GM21381 (cell line): ENCODE measurements at regions not wholly inside any gene's neighbourhood (a gene's known extent, or its start where the extent isn't known, plus 50 kb on each side); places are given as distances from the start of the nearest gene placed in this dataset.

Experiments used
- ATAC-seq: cut with Tn5 transposase; IDR thresholded peaks from one replicate; pipeline ENCODE4 v1.9.1; 2021; ENCODE audit warnings: mild to moderate bottlenecking, moderate library complexity; ENCODE audit not compliant: unreplicated experiment

DNA sequence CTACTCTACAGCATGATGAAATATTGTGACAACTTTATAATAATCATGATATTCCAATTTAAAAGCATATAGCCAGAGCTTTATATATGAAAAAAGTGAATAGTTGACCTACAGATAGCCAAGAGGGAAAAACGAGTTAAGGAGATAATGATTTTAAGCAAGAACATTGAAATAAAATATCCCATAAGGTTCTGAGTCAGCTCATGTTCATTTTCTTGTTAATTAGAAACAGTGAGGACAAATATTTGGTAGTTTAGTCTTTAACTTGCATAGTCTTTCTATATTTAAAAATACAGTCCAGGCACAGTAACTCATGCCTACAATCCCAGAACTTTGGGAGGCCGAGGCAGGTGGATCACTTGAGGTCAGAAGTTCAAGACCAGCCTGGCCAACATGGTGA lies 55.8 kb upstream of the CDH6 start:
- no peak for ATAC-seq

DNA sequence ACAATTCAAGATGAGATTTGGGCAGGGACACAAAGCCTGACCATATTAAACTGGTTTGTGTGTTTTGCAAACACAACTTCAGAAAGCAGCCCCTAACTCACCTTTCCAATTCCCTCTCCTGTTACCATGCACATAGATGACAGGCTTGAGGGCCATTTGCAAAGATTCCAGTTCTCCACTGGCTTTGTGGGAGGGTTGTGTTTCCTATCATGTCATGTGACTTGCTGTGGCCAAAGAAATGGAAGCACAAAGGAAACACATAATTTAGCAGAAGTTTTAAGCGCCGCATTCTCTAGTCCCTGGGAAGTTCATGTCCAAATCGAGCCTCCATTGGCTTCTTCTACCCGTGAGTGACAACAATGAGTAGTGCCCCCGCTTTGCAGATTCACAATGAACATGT lies 57.9 kb upstream of the CDH6 start:
- no peak for ATAC-seq

DNA sequence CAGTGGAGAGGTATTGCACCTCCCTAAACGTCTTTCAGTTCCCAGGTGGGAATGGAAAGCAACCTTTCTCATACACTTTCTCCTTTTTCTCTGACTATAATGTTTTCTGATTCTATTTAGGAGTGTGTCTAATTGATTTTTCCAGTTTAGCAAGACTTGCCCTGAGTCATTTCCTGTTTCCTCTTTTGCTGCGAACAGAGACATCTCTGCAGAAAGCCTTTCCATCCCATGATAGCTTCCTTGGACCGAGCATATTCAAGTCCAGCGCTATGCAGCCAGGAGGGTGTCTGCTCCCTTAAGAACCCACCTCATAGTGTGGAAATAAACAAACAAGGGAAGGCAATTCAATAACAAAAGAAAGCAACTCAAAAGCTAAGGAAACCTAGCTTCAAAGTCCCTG lies 60.0 kb upstream of the CDH6 start:
- ATAC-seq: no peak

DNA sequence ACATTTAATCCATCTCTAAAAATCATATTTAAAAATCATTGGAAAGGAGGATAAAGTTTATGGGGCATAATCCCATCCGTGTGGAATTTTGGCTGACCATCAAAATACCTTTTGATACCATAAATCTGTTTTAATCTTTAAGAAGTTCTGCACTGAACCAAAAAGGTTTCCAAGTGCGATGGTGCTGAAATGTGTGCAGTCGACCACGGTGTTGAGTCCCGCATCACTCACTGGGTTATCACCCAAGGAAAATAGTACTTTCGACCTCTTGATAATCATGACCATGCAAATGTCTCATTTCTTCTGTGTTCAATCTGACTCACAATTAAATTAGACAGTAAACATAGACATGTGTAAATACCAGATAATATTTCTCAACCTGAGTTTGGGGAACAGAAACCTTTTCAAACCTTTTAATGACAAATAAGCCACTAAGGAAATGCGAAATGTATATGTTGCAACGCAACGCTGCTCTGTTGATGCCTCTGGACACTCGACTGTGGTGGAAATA lies 62.0 kb upstream of the CDH6 start:
- ATAC-seq: no peak

DNA sequence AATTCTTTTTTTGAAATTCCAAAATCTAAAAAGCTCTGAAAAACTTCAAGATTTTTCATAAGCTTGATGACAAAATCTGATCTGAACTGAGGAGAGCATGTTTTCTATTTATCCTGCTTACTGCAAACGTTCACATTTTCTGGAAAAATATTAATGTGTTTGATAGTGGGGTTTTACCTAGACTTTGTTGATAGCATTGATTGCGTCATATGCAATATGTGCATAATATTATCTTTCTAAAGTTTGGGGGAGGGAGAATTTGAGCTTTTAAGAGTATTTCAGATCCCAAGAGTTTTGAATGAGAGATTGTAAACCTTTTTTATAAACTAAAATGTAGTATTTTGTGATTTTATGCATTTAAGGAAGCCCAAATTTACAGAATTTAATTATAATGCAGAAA lies 62.8 kb upstream of the CDH6 start:
- no peak for ATAC-seq

DNA sequence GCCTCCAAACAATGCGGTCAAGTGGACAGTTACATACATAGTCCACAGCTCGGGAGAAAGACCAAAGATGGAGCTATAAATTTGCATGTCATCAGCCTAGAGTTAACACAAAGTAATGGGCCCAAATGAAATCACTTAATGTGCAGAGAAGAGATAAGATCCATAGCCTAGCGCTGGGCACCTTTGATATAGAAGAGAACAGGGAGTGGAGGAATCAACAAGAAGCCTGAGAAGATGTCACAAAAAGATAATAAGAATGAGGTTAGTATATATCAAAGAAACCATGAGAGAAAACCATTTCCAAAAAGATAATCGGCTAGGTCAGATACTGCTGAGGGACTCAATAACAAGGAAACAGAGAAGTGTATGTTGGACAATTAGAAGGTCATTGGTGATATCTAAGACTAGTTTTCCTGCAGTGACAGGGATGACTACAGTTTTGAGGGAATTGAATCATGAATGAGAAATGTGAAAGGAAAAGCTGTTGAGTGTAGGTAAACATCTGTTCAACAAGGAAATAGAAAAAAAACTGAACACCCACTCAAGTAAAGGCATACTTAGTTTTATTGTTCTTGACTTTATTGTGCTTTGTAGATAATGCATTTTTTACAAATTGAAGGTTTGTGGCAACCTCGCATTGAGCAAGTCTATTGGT lies 68.7 kb upstream of the CDH6 start:
- ATAC-seq: no peak

DNA sequence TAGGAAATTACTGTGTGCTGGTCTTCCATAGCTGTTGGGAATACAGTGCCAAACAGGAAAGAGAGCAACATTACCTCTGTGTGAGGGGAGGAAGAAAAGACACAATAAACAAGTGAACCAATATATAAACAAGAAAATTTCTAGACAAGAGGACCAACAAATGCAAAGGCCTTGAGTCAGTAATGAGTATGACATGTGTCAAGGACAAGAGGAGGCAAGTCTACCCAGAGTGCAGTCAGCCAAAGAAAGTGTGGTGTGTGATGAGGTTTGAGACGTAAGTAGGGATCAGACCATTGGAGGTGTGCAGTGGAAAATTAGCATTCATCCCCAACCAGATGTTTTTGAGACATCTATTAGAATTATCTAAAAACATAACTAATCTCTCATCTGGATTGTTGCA lies 69.5 kb upstream of the CDH6 start:
- no peak for ATAC-seq

DNA sequence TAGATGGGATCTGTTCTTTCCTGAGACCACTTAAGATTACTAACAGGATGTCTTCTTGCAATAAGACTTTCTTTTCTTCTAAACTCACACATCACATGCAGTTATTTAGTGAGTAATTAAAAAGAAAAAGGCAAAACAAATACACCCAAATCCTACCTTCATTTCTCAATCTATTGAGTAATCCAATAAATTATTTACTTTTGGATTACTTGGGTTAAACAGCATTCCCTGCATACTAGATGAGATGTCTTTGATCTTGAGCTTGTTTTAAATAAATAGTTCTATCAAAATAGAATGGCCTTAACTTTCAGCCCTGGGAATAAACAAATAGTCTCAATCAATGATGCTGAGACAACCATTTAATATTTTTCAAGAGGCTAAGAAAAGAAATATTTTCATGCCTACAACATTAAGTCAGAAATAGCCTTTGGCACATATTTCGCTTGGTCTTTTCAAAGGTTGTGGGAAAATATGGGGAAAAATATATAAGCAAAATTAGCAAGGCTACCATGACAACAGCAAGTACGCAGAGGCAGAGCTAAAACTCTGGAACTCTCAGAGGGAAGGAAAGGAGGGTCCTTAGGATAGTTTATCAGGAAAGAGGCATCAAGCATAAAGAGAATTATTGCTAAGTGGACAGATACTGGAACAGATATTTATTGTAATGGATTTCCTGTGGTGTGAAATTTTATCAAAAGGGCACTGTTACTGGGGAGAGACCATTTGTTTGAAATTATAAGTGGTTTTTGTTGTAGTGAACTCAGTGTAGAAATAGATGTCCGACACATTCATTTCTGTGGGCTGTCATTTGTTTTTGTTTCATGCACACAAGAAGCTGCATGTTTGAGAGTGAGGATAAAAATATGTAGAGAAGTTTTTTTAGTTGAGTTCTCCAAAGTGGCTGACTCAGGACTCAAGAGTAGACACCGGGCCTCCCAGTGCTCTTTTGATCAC lies 70.2 kb upstream of the CDH6 start:
- no peak for ATAC-seq

DNA sequence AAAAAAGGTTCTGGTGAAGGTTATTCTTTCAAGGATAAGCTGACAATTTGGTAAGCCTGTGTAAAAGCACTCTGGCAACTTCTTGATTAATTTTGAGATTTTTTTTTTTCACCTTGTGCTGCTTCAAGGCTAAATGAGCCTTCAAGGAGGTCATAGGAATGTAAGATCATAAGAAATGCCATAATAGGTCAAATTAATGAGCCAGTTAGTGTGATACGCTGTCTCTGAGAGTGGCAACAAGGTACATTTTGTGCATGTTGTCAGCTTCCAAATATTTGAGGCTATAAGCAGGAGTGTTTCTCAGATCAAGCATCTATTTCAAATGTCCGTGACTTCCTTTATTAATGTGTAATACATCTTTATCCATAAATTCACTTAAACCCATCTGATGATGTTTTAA lies 72.3 kb upstream of the CDH6 start:
- no peak for ATAC-seq

DNA sequence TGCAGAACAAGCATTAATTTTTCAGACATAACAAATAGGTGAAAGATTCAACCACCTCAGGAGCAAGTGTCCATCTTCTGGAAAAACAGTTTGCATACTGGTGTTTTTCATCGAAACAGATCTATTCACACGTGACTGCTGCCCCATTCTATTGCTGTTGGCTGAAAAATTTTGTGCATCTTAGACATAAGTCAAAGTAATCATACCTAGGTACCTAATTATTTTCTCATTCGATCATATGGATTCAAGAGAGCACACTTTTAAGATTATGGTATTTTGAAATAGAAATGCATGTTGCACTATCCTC lies 72.9 kb upstream of the CDH6 start:
- ATAC-seq: no peak

DNA sequence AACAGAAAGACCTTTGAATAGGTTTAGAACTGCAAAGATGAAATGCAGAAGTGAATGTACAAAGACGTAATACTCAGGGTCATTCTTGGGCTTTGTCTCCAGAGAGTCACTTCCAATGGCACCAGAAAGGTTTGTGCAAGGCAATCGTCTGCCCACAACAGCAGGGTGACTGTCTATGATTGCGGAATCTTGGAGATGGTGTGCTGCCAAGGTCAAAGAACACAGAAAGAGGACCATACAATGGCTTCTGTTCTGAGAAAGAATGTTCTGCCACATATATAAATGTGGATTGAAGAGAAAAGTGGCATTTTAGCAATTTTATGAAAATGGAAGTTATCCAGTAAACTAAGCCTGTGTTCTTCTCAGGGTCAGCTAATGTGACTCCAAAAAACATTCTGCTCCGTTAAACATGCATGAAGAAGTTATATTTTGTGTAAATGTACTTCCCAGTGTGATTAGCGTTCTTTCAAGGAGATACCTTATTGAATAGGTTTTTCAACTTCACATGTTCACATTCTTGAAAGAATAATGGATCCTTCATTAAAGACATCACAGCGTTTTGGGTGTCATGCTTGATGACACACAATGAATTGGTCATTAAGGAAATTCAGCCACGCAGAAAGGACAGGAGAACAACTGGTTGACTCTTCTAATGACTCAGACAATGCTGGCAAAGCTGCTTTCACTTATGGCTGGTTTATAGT lies 73.4 kb upstream of the CDH6 start:
- no peak for ATAC-seq

DNA sequence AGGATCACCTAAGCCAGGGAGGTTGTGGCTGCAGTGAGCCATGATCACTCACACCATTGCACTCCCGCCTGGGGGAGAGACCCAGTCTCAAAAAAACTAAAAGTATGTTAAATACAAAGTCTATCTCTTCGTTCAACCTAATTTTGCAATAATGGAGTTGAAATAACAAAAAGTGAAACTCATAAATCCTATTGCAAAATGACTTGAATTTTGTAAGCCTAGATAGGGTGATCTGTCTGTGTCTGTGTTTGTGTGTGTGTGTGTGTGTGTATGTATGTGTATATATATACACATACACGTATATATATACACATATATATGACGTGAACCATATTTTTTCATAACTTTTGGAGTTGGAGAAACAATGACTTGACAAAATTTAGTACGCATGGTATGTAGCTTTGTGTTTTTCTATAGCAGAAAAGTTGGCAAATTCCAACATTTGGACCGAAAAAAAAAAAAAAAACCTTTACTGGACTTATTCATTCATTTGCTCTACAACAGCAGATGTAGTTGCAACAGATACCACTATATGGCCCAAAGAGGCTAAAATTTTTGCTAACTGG lies 76.9 kb upstream of the CDH6 start:
- no peak for ATAC-seq

DNA sequence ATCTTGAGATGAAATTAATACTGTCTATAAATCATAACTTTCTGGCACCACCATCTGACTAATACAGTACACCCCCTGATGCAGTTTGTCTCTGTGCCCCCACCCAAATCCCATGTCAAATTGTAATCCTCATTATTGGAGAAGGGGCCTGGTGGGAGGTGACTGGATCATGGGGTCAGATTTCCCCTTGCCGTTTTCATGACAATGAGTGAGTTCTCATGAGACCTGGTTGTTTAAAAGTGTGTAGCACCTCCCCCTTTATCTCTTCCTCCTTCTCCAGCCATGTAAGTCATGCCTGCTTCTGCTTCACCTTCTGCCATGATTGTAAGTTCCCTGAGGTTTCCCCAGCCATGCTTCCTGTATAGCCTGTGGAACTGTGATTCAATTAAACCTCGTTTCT lies 78.7 kb upstream of the CDH6 start:
- ATAC-seq: no peak

DNA sequence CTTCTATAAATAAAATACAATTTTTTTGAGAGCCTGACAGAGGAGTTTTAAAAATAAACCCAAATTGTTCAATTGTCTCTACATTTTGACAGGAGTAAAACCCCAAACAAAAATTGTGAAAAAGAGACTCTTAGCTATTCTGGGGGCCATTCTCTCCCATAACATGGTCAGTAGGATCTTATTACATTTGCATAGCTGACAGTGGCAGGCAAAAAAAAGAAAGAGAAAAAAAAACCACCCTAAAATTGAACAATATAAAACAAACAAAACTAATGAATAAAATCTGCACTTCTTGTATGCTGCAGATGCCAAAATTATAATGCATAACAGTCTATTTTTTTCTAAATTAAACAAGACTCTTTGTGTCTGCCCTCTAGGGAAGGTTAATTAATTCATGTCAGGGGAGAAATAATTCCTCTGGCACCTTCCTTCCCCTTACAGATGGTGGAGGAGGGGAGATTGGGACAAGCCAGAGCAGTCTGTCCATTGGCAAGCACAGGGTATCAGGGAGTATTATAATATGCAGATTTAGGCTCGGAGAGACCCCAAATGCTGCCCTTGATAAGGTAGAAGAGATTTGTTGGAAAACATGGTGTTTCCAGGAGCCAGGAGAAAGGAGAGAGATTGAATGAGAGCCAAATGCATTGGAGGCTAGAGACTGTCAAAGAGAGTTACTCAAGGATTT lies 79.7 kb upstream of the CDH6 start:
- ATAC-seq: no peak

DNA sequence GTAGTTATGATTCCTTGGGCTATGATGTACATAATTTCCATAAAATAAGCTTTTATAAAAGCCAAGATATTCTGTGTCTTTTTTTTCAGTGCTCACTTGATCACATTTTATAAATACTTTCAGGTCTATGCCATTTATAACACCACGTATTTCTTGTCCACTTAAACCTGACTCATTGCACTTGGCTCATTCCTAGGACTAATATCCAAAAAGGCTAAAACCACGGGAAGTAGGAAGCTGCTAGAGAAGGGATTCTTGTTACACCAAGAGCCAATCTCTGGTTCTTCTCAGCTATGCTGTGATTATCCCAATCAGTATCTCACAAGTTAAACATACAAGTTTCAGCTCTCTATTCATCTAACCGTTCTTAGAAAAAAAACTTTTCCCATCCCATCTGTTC lies 80.4 kb upstream of the CDH6 start:
- no peak for ATAC-seq

DNA sequence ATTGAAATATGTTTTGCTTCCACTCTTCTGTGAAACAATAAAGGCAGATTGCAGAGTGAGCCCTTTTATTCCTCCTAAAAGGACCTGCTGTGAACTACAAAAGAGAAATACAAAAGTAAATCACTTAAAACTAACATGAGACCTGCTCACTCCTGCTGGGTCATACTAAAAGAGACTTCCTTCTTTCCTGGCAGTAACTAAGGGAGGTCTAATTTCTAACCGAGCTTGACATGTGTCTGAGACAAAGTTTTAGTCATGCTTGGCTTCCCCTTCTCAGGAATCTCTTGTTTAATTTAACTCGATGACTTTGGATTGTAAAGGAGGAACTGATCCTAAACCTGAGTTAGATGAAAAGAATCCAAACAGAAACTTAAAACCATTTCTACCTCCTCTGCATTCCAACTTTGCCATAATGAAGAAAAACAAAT lies 86.4 kb upstream of the CDH6 start:
- no peak for ATAC-seq

DNA sequence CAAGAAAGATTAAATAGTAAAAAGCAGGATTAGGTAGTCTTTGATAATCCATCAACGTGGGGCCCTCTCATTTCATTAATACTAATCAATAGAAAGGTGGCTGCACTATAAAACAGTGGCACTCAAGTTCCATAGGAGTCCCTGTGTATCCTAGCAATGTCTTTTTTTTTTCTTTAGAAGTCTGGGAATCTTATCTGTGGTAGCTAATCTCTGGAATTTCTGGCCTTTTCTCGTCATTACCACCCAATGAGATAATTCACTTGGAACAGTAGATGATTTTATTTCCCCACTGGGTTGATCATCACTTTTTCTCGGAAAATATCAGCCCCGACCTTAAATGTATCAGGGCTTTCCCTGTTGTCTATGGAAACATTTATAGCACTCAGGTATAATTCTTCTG lies 86.8 kb upstream of the CDH6 start:
- no peak for ATAC-seq

DNA sequence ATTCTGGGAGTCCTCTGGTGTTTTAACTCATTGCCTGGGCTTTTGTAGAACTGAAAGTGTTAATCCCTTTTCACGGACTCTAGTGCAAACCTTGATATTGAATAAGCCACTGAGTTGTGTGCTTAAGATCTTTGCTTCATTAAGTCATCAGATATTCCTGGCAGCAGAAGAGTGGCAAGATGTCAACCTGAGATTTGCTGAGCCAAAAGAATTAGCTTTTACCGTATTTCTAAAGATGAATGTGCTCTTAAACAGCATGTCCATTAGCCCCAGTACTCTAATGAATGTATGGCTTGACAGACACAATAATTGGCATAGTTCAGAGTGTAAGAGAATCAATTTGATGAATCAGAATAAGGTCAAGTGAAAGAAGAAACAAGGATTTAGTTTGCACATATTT lies 87.2 kb upstream of the CDH6 start:
- ATAC-seq: no peak

DNA sequence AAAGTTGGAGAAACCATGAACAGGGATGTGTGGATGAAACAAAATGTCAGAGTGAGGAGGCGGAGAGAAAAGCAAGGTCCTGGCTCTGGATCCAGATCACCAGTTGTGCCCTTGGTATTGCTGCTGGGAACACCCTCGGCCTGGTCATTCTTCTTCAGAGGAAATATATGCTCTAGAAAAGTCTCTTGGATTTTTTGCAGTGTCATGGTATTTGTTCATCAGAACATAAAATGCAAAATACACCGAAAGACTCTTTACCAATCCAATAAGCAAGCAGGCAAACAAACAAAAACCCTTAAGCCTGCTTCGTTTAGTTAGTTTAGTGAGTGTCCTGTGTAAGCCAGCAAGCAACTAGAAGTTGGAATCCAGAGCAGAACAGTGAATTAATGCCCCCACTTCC lies 88.7 kb upstream of the CDH6 start:
- no peak for ATAC-seq

DNA sequence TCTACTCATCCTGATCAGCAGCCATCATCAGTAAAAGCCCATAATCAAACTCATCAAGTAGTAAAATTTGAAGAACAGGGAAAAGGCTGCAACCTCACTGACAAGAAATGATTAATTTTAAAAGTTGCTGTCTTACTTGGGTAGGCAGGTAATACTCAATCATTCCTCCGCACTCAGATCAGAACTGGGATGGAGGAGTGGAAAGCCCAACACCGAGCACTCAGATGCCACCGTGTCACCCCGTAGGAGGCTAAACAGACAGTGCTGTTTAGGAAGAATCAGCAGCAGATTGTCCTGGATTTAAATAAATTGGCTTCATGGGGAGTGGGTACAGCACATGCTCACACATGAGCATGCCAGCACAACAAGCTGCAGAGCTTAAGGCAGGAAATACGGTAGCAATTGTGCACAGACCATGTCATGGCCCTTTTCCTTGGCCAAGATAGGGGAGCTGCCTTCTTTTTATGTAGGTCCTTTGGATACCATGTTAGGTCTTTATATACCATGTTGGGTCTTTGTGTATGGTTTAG lies 92.6 kb upstream of the CDH6 start:
- no peak for ATAC-seq
